Activated naive CD8-positive, alpha-beta T cell treated with anti-CD3 and anti-CD28 coated beads, Interleukin-2, amount 10 ng/mL, durations not matched to agents 7 days and 5 days (primary cell): ENCODE measurements at regions not wholly inside any gene's neighbourhood (a gene's known extent, or its start where the extent isn't known, plus 50 kb on each side); places are given as distances from the start of the nearest gene placed in this dataset.
A peak's percentile ranks its signal among the peaks of the same experiment; 100 is the strongest.
"Not testable (repeated sequence)": the region's sequence is repeated elsewhere in the genome, so short reads cannot be mapped to it uniquely, and the experiment has no call there.

Experiments used
- ATAC-seq: fragments of 150-1000 bp; cut with Tn5 transposase; one replicate; pipeline ENCODE4 v1.10.0; 2021; ENCODE audit warnings: low read depth, moderate library complexity
- POLR2A ChIA-PET: fragments of 350-600 bp; sonication (Branson Sonifier 250); formaldehyde crosslinking; loops from one replicate; lab custom pipeline; 2021; ENCODE audit warnings: antibody characterized with exemption; lab: Charles Lee
- DNase-seq: peaks from one replicate; pipeline ENCODE4 v3.0.0; 2021
- H3K27ac Mint-ChIP-seq: one replicate; pipeline ENCODE4 v1.8.0; 2022; ENCODE audit warnings: mild to moderate bottlenecking, mixed read lengths
- H3K27me3 Mint-ChIP-seq: one replicate; pipeline ENCODE4 v1.8.0; 2022; ENCODE audit warnings: mild to moderate bottlenecking, moderate library complexity, mixed read lengths
- H3K36me3 Mint-ChIP-seq: one replicate; pipeline ENCODE4 v1.8.0; 2021; ENCODE audit warnings: mild to moderate bottlenecking, mixed read lengths
- H3K4me1 Mint-ChIP-seq: one replicate; pipeline ENCODE4 v1.8.0; 2021; ENCODE audit warnings: mixed read lengths
- H3K4me3 Mint-ChIP-seq: one replicate; pipeline ENCODE4 v1.8.0; 2022; ENCODE audit warnings: mild to moderate bottlenecking, moderate library complexity, mixed read lengths
- H3K9me3 Mint-ChIP-seq: one replicate; pipeline ENCODE4 v1.8.0; 2021; ENCODE audit warnings: mixed read lengths

DNA sequence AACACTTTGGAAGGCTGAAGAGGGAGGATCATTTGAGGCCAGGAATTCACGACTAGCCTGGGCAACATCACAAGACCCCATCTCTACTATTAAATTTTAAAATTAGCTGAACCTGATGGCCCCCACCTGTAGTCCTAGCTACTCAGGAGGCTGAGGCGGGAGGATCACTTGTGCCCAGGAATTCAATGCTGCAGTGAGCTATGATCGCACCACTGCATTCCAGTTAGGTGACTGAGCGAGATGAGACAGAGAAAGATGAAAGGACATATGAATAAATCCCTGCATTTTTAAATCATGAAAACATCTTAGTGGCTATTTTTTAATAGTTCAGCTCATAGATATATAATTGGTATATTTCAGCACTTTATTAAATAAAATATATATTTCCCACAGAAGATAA is 93.8 kb downstream of the GPR63 start:
- no peak for DNase-seq
- Mint-ChIP-seq H3K27me3 (peaks cover 14% of the 10 kb centered on the region), H3K36me3 (no peaks in the 10 kb centered on the region), H3K4me1 (no peaks in the 10 kb centered on the region), H3K27ac (no peak overlapping the region), H3K9me3 (no peaks in the 10 kb centered on the region), H3K4me3 (no peak overlapping the region)
- no peak for ATAC-seq
- POLR2A ChIA-PET = no interaction called here

DNA sequence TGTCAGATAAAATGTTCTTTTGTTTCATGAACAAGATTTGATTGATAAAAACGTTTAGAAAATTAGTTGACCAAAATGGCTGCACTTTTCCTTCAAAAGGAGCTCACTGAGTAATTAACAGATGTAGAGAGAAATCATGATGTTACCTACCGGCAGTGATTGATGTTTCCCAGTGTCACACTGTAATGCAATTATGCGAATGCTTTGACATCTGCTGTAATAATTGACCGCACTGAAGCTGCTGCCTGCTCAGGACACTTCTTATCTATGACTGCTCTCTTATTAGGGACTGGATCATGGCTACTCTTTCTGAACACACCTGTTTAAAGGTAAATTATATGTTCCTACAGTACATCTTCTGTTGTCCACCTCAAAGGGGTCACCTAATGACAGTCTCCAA is 94.6 kb downstream of the GPR63 start:
- no peak for ATAC-seq
- Mint-ChIP-seq H3K9me3 (no peaks in the 10 kb centered on the region), H3K36me3 (no peaks in the 10 kb centered on the region), H3K4me1 (no peaks in the 10 kb centered on the region), H3K27me3 (peaks cover 11% of the 10 kb centered on the region), H3K27ac (no peak overlapping the region), H3K4me3 (no peak overlapping the region)
- POLR2A ChIA-PET = no interaction called here
- no peak for DNase-seq

DNA sequence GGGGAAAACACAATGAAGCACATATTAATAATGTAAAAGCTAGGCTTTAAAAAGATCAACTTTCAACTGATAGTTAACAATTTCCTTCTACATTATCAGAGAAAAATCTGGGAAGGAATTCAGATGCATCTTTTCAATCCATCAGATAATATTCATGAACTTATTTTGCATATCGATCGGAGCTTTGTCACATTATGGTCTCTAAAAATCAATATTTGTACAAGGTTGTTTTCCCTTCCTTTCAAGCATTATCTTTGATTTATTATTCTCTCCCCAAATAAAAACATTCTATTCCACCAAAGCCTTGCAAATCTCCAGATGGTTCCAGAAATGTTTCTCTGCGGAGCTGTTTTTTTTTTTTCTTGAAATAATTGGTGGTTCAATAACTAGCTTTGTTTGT is 101.9 kb downstream of the GPR63 start:
- Mint-ChIP-seq H3K36me3 (no peaks in the 10 kb centered on the region), H3K9me3 (no peaks in the 10 kb centered on the region), H3K4me1 (no peaks in the 10 kb centered on the region), H3K27me3 (peaks cover 2% of the 10 kb centered on the region), H3K27ac (no peak overlapping the region), H3K4me3 (no peak overlapping the region)
- POLR2A ChIA-PET = no interaction called here
- ATAC-seq (no peak), DNase-seq (no peak)

DNA sequence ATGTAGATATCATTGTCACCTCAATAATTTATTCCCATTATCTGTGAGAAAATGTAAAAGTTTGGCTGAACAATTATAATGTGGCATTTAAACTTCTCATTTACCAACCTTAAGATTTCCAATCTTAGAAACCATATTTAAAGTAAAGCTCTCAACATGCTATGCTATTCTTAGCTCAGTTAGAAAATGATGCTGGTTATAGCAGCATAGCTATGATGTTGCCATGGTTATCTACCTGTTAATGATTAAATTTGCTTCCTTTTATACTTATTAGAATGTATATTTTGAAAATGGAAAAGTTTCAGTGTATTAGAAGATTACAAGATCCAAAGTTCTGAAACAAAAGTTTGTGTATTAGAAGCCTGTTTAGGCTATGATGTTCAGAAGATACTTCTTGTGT is 110.1 kb downstream of the GPR63 start:
- Mint-ChIP-seq H3K27ac (no peak overlapping the region), H3K27me3 (peaks cover 7% of the 10 kb centered on the region), H3K36me3 (no peaks in the 10 kb centered on the region), H3K4me1 (no peaks in the 10 kb centered on the region), H3K4me3 (no peak overlapping the region), H3K9me3 (no peaks in the 10 kb centered on the region)
- no peak for ATAC-seq
- no peak for DNase-seq
- POLR2A ChIA-PET = no interaction called here

DNA sequence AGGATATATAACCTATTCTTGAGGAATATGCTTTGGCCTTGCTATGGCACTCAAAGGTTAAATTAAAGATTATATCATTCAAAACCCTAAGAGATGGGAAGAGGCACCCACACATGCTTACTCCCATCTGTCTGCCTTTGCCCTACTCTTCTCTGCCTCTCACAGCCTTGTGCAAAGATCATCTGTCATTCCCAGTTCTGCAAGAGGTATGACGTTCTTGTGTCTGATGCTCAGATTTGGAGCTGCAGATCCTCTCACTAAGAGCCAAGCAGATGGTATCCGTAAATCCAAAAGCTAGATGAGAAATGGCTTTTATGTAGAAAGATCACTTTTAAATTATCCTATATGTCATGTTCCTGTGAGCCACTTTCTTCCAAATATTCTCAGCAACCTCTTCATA is 112.0 kb downstream of the GPR63 start:
- Mint-ChIP-seq H3K27me3 (peaks cover 7% of the 10 kb centered on the region), H3K9me3 (no peaks in the 10 kb centered on the region), H3K4me3 (no peak overlapping the region), H3K27ac (no peak overlapping the region), H3K4me1 (no peaks in the 10 kb centered on the region), H3K36me3 (no peaks in the 10 kb centered on the region)
- ATAC-seq = no peak
- POLR2A ChIA-PET = no interaction called here
- DNase-seq = no peak

DNA sequence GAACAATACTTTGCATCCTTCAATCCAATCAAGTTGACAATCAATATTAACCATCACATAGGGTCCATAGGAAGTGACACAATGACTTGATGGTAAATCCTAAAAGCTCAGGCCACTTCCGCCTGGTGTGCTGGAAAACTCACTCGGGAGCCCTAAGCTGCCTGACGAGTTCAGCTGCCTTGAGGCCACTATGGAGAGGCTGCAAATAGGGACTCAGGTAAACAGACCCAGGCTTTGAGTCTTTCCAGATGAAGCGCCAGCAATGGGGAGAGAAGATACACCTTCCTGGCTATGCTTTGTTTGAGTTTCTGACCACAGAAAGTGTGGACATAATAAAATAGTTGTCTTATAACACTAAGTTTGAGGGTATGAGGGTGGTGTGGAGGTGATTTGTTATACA is 112.6 kb downstream of the GPR63 start:
- no peak for ATAC-seq
- POLR2A ChIA-PET = no interaction called here
- peaks cover 7% of the 10 kb centered on the region for H3K27me3 Mint-ChIP-seq
- H3K36me3 Mint-ChIP-seq = no peaks in the 10 kb centered on the region
- H3K9me3 Mint-ChIP-seq = no peaks in the 10 kb centered on the region
- H3K4me3 Mint-ChIP-seq = no peak overlapping the region
- no peak overlapping the region for H3K27ac Mint-ChIP-seq
- H3K4me1 Mint-ChIP-seq = no peaks in the 10 kb centered on the region
- DNase-seq = no peak

DNA sequence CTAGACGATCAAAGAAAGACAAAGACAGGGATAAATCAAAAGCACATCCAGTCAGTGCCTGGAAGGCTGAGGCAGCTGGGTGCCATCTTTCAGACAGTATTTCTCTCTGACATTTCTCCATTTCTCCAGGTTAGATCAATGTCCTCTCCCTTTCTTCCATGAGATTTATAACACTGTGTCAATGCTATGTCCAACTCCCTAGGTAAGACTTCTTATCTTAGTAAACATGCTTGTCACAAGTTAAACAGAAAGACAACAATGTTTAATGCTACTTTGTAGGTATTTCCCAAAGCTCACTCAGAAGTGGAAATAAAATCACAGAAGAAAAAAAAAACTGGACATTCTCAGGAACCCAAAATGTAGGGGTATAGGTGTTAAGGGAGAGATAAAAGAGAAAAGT is 113.9 kb downstream of the GPR63 start:
- ATAC-seq = no peak
- H3K4me3 Mint-ChIP-seq = no peak overlapping the region
- POLR2A ChIA-PET = no interaction called here
- no peak overlapping the region for H3K27ac Mint-ChIP-seq
- no peak for DNase-seq
- H3K36me3 Mint-ChIP-seq = no peaks in the 10 kb centered on the region
- no peaks in the 10 kb centered on the region for H3K9me3 Mint-ChIP-seq
- H3K4me1 Mint-ChIP-seq = no peaks in the 10 kb centered on the region
- H3K27me3 Mint-ChIP-seq = peaks cover 7% of the 10 kb centered on the region

DNA sequence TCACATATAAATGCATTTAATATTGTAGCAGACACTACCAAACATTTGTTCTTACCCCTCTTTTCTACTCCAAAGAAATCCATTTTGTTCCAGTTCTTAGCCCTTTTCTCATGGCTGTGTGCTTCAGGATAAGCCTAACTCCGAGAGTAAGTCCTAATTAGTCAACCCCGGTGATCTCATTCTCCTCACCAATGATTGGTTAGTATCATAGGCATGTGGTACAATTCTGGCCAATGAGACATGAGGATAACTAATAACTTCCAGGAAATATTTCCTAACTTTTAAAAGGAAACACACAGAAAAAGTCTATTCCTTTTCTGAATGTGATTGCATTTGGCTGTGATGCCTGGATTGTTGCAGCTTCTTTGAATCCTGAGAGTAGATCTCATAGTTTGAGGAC is 116.0 kb downstream of the GPR63 start:
- no peak overlapping the region for H3K4me3 Mint-ChIP-seq
- DNase-seq = no peak

DNA sequence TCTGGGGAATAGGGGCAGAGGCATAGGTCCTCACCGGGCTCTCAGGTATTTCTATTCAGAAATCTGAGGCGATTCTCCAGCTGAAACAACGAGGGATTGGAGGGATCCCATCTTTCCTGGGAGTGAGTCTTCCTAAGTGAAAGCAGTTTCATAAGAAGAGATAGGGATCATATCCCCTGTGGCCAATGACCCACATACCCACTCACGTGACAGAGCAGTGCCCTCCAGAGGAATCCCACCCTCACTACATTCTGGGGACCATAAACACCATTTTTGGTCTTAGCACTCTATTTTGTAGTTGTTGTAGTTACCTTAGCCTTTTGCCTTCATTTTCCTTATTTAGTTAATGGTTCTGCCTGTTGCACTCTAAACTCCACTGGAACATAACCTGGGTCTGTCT is 121.1 kb downstream of the GPR63 start:
- POLR2A ChIA-PET = no interaction called here
- ATAC-seq = no peak
- H3K9me3 Mint-ChIP-seq = no peaks in the 10 kb centered on the region
- H3K36me3 Mint-ChIP-seq = no peaks in the 10 kb centered on the region
- no peak overlapping the region for H3K4me3 Mint-ChIP-seq
- H3K4me1 Mint-ChIP-seq = no peaks in the 10 kb centered on the region
- no peak for DNase-seq
- no peak overlapping the region for H3K27ac Mint-ChIP-seq
- H3K27me3 Mint-ChIP-seq = peaks cover 6% of the 10 kb centered on the region

More for the DNA sequence above, 116.0 kb downstream of the GPR63 start:
- no peaks in the 10 kb centered on the region for H3K4me1 Mint-ChIP-seq
- peaks cover 7% of the 10 kb centered on the region for H3K27me3 Mint-ChIP-seq
- no peak for ATAC-seq
- H3K9me3 Mint-ChIP-seq = no peaks in the 10 kb centered on the region
- H3K27ac Mint-ChIP-seq = no peak overlapping the region
- POLR2A ChIA-PET = no interaction called here
- no peaks in the 10 kb centered on the region for H3K36me3 Mint-ChIP-seq

DNA sequence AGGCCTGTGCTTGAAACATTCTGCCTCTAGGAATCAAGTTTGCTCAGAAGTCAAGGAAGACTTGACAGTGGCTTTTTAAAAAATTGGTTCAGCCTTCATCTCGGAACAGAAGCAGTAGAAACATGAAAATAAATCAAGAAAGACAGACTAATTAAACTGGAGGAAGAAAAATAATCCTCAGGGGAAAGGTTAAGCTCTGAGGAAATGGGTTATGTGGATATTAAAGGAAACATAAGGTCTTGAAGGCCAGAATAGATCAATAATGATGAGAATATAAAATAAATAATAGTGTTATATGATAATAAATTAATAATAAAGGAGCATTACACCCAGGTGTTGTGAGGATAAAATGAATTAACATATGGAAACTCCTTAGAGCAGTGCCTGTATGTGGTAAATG is 121.7 kb downstream of the GPR63 start:
- no peak for DNase-seq
- ATAC-seq = no peak
- peaks cover 6% of the 10 kb centered on the region for H3K27me3 Mint-ChIP-seq

DNA sequence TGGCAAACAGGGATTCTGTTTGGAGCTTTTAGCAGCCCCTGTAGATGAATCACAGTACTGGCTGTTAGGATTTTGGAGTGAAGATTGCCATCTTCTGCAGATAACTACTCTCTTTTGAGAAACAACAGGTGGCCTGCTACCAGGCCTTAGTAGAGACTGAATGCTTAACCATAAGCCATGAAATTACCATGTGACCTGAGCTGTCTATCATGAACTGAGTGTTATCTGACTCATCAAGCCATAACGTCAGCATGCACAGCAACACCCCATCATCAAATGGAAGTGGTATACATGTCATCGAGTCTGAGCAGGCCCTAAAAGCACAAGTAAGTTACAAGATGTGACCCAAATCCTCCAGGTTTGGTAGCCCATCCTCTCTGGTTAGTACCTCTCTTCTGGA is 132.6 kb downstream of the GPR63 start:
- H3K4me1 Mint-ChIP-seq = no peaks in the 10 kb centered on the region
- DNase-seq = no peak
- H3K27ac Mint-ChIP-seq = no peak overlapping the region
- no peaks in the 10 kb centered on the region for H3K36me3 Mint-ChIP-seq
- POLR2A ChIA-PET = no interaction called here
- no peaks in the 10 kb centered on the region for H3K9me3 Mint-ChIP-seq
- H3K27me3 Mint-ChIP-seq = no peaks in the 10 kb centered on the region
- no peak overlapping the region for H3K4me3 Mint-ChIP-seq
- ATAC-seq = no peak

More for the DNA sequence above, 121.7 kb downstream of the GPR63 start:
- no peak overlapping the region for H3K27ac Mint-ChIP-seq
- no peaks in the 10 kb centered on the region for H3K36me3 Mint-ChIP-seq
- H3K9me3 Mint-ChIP-seq = no peaks in the 10 kb centered on the region
- POLR2A ChIA-PET = no interaction called here
- H3K4me1 Mint-ChIP-seq = no peaks in the 10 kb centered on the region
- no peak overlapping the region for H3K4me3 Mint-ChIP-seq

DNA sequence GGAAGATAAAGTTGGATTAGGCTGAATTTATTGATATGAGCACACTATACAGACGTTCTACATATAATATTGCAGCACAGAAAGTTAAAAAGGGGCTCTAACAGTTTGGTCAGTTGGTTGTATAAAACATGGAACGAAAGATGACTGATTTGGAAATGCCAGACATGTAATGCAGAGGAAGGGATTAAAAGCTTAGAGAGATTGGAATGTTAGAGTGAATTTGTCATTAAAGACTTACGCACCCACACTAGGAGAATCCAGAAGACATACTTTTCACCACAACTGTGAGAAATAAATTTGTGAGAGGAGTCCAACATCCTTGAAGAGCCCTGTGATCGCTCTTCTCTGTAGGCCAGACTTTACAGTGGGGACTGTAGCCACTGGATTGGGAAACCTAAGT is 134.7 kb downstream of the GPR63 start:
- Mint-ChIP-seq H3K36me3 (no peaks in the 10 kb centered on the region), H3K4me3 (no peak overlapping the region), H3K9me3 (no peaks in the 10 kb centered on the region), H3K27me3 (no peaks in the 10 kb centered on the region), H3K4me1 (no peaks in the 10 kb centered on the region), H3K27ac (no peak overlapping the region)
- DNase-seq = no peak
- POLR2A ChIA-PET = no interaction called here
- no peak for ATAC-seq

DNA sequence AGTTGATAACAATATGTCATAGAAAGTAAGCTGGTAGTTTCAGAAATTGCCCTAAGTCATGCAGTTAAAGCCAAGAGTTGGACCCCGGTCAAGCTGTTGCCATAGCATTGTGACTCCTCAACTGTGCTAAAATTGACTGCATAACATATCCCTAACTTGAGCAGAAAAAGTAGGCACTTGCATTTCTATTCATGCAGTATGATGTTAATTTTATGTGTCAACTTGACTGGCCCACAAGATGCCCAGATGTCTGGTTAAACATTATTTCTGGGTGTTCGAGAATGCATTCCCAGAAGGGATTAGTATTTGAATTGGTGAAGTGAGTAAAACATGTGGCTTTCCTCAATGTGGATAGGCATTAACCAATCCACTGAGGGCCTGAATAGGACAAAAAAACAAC is 136.4 kb downstream of the GPR63 start:
- ATAC-seq = no peak
- Mint-ChIP-seq H3K27me3 (peaks cover 4% of the 10 kb centered on the region), H3K36me3 (no peaks in the 10 kb centered on the region), H3K9me3 (no peaks in the 10 kb centered on the region), H3K27ac (no peak overlapping the region), H3K4me1 (no peaks in the 10 kb centered on the region), H3K4me3 (no peak overlapping the region)
- DNase-seq = no peak
- POLR2A ChIA-PET = no interaction called here

DNA sequence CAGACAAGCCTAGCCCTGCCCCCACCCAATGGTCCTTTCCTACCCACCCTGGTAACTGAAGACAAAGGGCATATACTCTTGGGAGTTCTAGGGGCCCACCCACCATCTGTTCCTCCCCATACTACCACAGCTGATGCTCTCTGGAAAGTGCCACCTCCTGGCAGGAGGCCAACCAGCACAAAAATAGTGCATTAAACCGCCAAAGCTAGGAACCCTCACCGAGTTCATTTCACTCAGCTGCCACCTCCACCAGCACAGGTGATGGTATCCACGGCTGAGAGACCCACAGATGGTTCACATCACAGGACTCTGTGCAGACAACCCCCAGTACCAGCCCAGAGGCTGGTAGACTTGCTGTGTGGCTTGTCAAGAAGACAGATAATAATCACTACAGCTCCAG is 131.5 kb downstream of the FHL5 start:
- POLR2A ChIA-PET, H3K36me3 Mint-ChIP-seq, H3K9me3 Mint-ChIP-seq, ATAC-seq, H3K4me3 Mint-ChIP-seq, H3K4me1 Mint-ChIP-seq, DNase-seq: not testable (repeated sequence)
- Mint-ChIP-seq H3K27me3 (peaks cover 29% of the 10 kb centered on the region), H3K27ac (peak overlapping the region; percentile 14)

DNA sequence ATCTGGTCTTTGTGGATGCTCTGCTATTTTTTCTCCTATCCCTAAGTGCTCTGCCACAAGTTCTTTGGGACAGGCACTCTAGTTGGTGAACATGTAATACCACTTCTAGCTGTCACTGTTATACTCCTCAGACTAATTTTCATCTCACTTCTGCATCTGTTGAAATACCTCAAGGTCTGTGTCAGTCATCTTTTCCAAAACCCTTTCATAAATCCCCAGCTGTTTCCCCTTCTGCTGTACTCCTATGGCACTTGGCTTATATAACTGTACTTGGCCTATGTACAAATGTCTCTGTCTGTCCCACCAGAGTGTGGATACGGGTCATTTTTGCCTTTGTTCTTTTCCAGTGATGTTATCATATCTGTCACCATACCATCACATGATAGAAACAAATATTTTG is 124.2 kb downstream of the FHL5 start:
- DNase-seq (no peak), ATAC-seq (no peak)
- Mint-ChIP-seq H3K9me3 (peaks cover 6% of the 10 kb centered on the region), H3K4me1 (no peaks in the 10 kb centered on the region), H3K36me3 (no peaks in the 10 kb centered on the region), H3K4me3 (no peak overlapping the region), H3K27ac (no peak overlapping the region), H3K27me3 (peaks cover 5% of the 10 kb centered on the region)
- POLR2A ChIA-PET = no interaction called here
